ENCODE measurements at regions not wholly inside any gene's neighbourhood (a gene's known extent, or its start where the extent isn't known, plus 50 kb on each side); places are given as distances from the start of the nearest gene placed in this dataset.

DNA sequence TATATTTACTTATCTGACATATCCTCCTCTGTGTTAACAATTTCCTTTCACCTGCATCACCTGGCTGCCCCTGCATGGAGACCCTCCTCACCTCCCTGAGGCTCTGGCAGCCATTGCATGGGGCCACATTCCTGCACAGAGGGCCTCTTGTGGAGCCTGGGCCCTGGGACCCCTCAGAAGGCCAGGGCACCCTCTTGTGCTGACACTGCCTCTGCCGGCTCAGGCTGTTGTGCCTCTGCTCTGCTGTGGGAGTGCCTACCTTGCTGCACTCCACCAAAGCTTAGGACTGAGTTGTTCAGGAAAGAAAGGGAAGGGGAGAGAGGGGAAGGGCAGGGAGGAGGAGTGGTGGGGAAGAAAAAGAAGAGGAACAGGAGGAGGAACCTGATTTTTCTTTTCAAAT, 194.5 kb downstream of the ADAMTS15 start:
- TF ChIP-seq, protein P1, sequence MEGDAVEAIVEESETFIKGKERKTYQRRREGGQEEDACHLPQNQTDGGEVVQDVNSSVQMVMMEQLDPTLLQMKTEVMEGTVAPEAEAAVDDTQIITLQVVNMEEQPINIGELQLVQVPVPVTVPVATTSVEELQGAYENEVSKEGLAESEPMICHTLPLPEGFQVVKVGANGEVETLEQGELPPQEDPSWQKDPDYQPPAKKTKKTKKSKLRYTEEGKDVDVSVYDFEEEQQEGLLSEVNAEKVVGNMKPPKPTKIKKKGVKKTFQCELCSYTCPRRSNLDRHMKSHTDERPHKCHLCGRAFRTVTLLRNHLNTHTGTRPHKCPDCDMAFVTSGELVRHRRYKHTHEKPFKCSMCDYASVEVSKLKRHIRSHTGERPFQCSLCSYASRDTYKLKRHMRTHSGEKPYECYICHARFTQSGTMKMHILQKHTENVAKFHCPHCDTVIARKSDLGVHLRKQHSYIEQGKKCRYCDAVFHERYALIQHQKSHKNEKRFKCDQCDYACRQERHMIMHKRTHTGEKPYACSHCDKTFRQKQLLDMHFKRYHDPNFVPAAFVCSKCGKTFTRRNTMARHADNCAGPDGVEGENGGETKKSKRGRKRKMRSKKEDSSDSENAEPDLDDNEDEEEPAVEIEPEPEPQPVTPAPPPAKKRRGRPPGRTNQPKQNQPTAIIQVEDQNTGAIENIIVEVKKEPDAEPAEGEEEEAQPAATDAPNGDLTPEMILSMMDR (IDR thresholded peaks at IDR 0.05) = no peak
- TF ChIP-seq EP300 (IDR thresholded peaks at IDR 0.05) = no peak
- no peak for TF ChIP-seq POLR2AphosphoS5 (IDR thresholded peaks at IDR 0.05)
- no peak for TF ChIP-seq POLR2A (IDR thresholded peaks at IDR 0.05)
